Astrocyte (in vitro differentiated cells and primary cell): ENCODE measurements at regions not wholly inside any gene's neighbourhood (a gene's known extent, or its start where the extent isn't known, plus 50 kb on each side); places are given as distances from the start of the nearest gene placed in this dataset.

ENCODE experiments used
- DNase-seq: peaks from one replicate; pipeline ENCODE4 v3.0.0-alpha.2; 2010; ENCODE audit warnings: low read depth
- FAIRE-seq: peaks from 2 replicates; lab custom pipeline; 2011; peaks lifted over from hg19 to GRCh38; lab: Jason Lieb, UNC
- H2AFZ ChIP-seq: 2 replicates; pipeline ENCODE4 v1.6.0; 2012; ENCODE audit warnings: low read depth, low read length, inconsistent platforms
- H3K27ac ChIP-seq: 2 replicates; pipeline ENCODE4 v1.5.1; 2011; ENCODE audit warnings: low read depth, low read length, inconsistent platforms
- H3K27me3 ChIP-seq: 2 replicates; pipeline ENCODE4 v1.6.0; 2011; ENCODE audit warnings: low read length, inconsistent platforms; ENCODE audit not compliant: insufficient read depth
- H3K36me3 ChIP-seq: 2 replicates; pipeline ENCODE4 v1.5.1; 2011; ENCODE audit warnings: low read length, inconsistent platforms; ENCODE audit not compliant: insufficient read depth
- H3K4me1 ChIP-seq: 2 replicates; pipeline ENCODE4 v1.5.1; 2011; ENCODE audit warnings: low read length, inconsistent platforms; ENCODE audit not compliant: insufficient read depth
- H3K4me2 ChIP-seq: 2 replicates; pipeline ENCODE4 v1.6.0; 2012; ENCODE audit warnings: low read length, inconsistent platforms
- H3K4me3 ChIP-seq: 2 replicates; pipeline ENCODE4 v1.5.1; 2011; ENCODE audit warnings: low read depth, mild to moderate bottlenecking, low read length, inconsistent platforms; ENCODE audit not compliant: insufficient read depth
- H3K79me2 ChIP-seq: 2 replicates; pipeline ENCODE4 v1.6.0; 2012; ENCODE audit warnings: mild to moderate bottlenecking, low read length, inconsistent platforms; ENCODE audit not compliant: insufficient read depth
- H3K9ac ChIP-seq: 2 replicates; pipeline ENCODE4 v1.6.0; 2012; ENCODE audit warnings: mild to moderate bottlenecking, low read length, inconsistent platforms
- H3K9me3 ChIP-seq: 2 replicates; pipeline ENCODE4 v1.5.1; 2012; ENCODE audit warnings: low read depth, mild to moderate bottlenecking, low read length, inconsistent platforms; ENCODE audit not compliant: insufficient read depth
- H4K20me1 ChIP-seq: 2 replicates; pipeline ENCODE4 v1.6.0; 2012; ENCODE audit warnings: low read length, inconsistent platforms; ENCODE audit not compliant: insufficient read depth
- H3K27ac Mint-ChIP-seq: one replicate; pipeline ENCODE4 v1.8.0; 2021; ENCODE audit warnings: mild to moderate bottlenecking, mixed read lengths; ENCODE audit not compliant: unreplicated experiment
- H3K27me3 Mint-ChIP-seq: one replicate; pipeline ENCODE4 v1.8.0; 2021; ENCODE audit warnings: low read depth, mixed read lengths; ENCODE audit not compliant: unreplicated experiment
- H3K36me3 Mint-ChIP-seq: one replicate; pipeline ENCODE4 v1.8.0; 2021; ENCODE audit warnings: low read depth, mixed read lengths; ENCODE audit not compliant: unreplicated experiment
- H3K4me1 Mint-ChIP-seq: one replicate; pipeline ENCODE4 v1.8.0; 2021; ENCODE audit warnings: low read depth, mixed read lengths; ENCODE audit not compliant: unreplicated experiment
- H3K4me3 Mint-ChIP-seq: one replicate; pipeline ENCODE4 v1.8.0; 2021; ENCODE audit warnings: mild to moderate bottlenecking, moderate library complexity, mixed read lengths; ENCODE audit not compliant: unreplicated experiment
- H3K9me3 Mint-ChIP-seq: one replicate; pipeline ENCODE4 v1.8.0; 2021; ENCODE audit warnings: mild to moderate bottlenecking, mixed read lengths; ENCODE audit not compliant: unreplicated experiment
- EZH2 ChIP-seq: IDR thresholded peaks from 2 replicates; pipeline ENCODE4 v1.6.1; 2012; ENCODE audit warnings: mild to moderate bottlenecking, low read length, inconsistent platforms; ENCODE audit not compliant: insufficient read depth
- TF ChIP-seq, protein P1 (sequence below): IDR thresholded peaks from 2 replicates; pipeline ENCODE4 v1.5.1; 2011; ENCODE audit warnings: low read depth, mild to moderate bottlenecking, inconsistent platforms, low read length, moderate library complexity; ENCODE audit not compliant: insufficient read depth

DNA sequence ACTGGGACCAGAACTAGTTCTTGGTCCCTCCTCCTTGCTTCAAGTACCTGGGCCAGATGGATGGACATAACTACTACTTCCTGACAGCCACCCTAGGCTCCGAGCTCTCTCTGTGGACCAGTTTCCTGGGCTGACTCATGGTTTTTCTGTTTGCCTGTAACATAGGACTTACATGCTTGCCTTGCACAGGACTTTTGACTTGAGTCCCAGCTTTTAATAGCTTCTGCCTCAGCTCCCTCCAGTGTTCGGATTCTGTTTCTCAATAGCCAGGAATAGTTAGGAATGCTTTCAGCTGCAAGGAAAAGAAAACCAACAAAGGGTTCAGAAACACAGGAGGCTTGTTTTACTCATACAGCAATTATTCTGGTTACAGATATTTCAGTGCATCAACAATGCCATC, 405.9 kb downstream of the ZNF536 start:
- H3K79me2 ChIP-seq = no peaks in the 10 kb centered on the region
- H3K27me3 Mint-ChIP-seq = peaks cover 19% of the 10 kb centered on the region
- no peak overlapping the region for H3K27ac Mint-ChIP-seq
- H3K9me3 Mint-ChIP-seq = peaks cover 5% of the 10 kb centered on the region
- peaks cover 2% of the 10 kb centered on the region for H3K27me3 ChIP-seq
- no peak for TF ChIP-seq EZH2
- TF ChIP-seq, protein P1, sequence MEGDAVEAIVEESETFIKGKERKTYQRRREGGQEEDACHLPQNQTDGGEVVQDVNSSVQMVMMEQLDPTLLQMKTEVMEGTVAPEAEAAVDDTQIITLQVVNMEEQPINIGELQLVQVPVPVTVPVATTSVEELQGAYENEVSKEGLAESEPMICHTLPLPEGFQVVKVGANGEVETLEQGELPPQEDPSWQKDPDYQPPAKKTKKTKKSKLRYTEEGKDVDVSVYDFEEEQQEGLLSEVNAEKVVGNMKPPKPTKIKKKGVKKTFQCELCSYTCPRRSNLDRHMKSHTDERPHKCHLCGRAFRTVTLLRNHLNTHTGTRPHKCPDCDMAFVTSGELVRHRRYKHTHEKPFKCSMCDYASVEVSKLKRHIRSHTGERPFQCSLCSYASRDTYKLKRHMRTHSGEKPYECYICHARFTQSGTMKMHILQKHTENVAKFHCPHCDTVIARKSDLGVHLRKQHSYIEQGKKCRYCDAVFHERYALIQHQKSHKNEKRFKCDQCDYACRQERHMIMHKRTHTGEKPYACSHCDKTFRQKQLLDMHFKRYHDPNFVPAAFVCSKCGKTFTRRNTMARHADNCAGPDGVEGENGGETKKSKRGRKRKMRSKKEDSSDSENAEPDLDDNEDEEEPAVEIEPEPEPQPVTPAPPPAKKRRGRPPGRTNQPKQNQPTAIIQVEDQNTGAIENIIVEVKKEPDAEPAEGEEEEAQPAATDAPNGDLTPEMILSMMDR = no peak
- H3K36me3 ChIP-seq = no peaks in the 10 kb centered on the region
- H3K9me3 ChIP-seq = peaks cover 3% of the 10 kb centered on the region
- H3K4me1 Mint-ChIP-seq = no peaks in the 10 kb centered on the region
- no peak overlapping the region for H3K4me3 Mint-ChIP-seq
- no peak overlapping the region for H3K9ac ChIP-seq
- DNase-seq (no peak), FAIRE-seq (no peak)
- H3K4me1 ChIP-seq = no peaks in the 10 kb centered on the region
- H3K27ac ChIP-seq = no peak overlapping the region
- no peaks in the 10 kb centered on the region for H4K20me1 ChIP-seq
- H2AFZ ChIP-seq = no peak overlapping the region
- H3K4me3 ChIP-seq = no peak overlapping the region
- no peak overlapping the region for H3K4me2 ChIP-seq
- no peaks in the 10 kb centered on the region for H3K36me3 Mint-ChIP-seq

DNA sequence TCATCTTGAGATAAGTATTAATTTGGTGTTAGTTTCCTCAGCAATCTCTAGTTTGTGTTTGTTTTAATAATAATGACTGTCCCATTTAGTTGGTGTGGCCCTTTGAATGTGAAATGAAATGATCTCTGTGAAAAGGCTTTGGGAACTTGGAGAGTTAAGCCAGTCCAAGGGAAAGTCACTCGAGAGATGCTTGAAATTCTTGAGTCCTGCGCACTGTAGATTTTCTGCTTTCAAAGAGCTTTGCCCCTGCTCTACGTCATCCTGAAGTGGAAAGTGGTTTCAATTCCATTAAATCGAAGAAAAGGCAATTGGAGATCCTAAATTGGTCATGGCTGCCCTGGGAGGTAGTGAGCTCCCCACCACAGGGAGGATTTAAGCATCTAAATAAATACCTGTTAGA, 403.8 kb downstream of the ZNF536 start:
- Histone ChIP-seq H4K20me1 (no peaks in the 10 kb centered on the region), H3K36me3 (no peaks in the 10 kb centered on the region), H3K9me3 (peaks cover 3% of the 10 kb centered on the region), H3K27ac (no peak overlapping the region), H3K4me2 (no peak overlapping the region), H3K27me3 (peaks cover 2% of the 10 kb centered on the region), H3K9ac (no peak overlapping the region), H3K4me1 (no peaks in the 10 kb centered on the region), H3K4me3 (no peak overlapping the region), H2AFZ (no peak overlapping the region), H3K79me2 (no peaks in the 10 kb centered on the region)
- Mint-ChIP-seq H3K4me1 (no peaks in the 10 kb centered on the region), H3K27me3 (peaks cover 13% of the 10 kb centered on the region), H3K9me3 (peaks cover 2% of the 10 kb centered on the region), H3K27ac (no peak overlapping the region), H3K36me3 (no peaks in the 10 kb centered on the region), H3K4me3 (no peak overlapping the region)
- TF ChIP-seq, protein P1 = no peak
- TF ChIP-seq EZH2 = no peak
- FAIRE-seq (no peak), DNase-seq (no peak)

DNA sequence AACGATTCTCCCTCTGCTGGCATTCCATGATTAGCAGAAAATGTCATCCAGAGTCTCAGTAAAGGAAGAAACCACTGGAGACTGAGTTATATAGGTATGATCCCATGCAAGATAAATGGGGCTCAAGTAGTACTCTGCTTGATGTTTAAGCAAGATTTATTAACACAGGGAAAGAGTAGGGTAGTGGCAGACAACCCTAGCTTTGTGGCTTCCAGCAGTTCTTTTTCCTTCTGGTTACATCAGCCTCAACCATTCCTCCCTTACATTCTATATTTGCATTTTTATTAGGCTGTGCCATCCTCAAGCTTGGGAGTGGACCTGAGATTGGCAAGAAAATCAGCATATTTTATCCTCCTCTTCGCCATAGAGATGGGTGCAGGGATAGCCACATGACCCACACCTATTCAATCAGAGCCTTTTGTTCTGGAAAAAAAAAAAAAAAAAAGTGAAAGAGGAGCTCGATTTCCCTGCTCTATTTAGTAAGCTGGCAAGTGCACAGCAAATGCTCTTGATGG, 402.1 kb downstream of the ZNF536 start:
- Histone ChIP-seq H3K4me1 (no peaks in the 10 kb centered on the region), H3K9ac (no peak overlapping the region), H3K79me2 (no peaks in the 10 kb centered on the region), H3K27ac (no peak overlapping the region), H3K27me3 (peaks cover under 1% of the 10 kb centered on the region), H3K4me3 (no peak overlapping the region), H4K20me1 (no peaks in the 10 kb centered on the region), H2AFZ (no peak overlapping the region), H3K9me3 (peaks cover 3% of the 10 kb centered on the region), H3K36me3 (no peaks in the 10 kb centered on the region), H3K4me2 (no peak overlapping the region)
- H3K27ac Mint-ChIP-seq = no peak overlapping the region
- peaks cover 2% of the 10 kb centered on the region for H3K9me3 Mint-ChIP-seq
- no peaks in the 10 kb centered on the region for H3K36me3 Mint-ChIP-seq
- DNase-seq (no peak), FAIRE-seq (no peak)
- TF ChIP-seq, protein P1 = no peak
- TF ChIP-seq EZH2 = no peak
- peaks cover 11% of the 10 kb centered on the region for H3K27me3 Mint-ChIP-seq
- H3K4me1 Mint-ChIP-seq = no peaks in the 10 kb centered on the region
- no peak overlapping the region for H3K4me3 Mint-ChIP-seq
